Urothelium cell line (cell line): ENCODE measurements at regions not wholly inside any gene's neighbourhood (a gene's known extent, or its start where the extent isn't known, plus 50 kb on each side); places are given as distances from the start of the nearest gene placed in this dataset.

Experiments
- DNase-seq: peaks from one replicate; pipeline ENCODE4 v3.0.0; 2011; ENCODE audit warnings: low spot score, mixed read lengths
- FAIRE-seq: peaks from 2 replicates; lab custom pipeline; 2011; peaks lifted over from hg19 to GRCh38; lab: Jason Lieb, UNC

DNA sequence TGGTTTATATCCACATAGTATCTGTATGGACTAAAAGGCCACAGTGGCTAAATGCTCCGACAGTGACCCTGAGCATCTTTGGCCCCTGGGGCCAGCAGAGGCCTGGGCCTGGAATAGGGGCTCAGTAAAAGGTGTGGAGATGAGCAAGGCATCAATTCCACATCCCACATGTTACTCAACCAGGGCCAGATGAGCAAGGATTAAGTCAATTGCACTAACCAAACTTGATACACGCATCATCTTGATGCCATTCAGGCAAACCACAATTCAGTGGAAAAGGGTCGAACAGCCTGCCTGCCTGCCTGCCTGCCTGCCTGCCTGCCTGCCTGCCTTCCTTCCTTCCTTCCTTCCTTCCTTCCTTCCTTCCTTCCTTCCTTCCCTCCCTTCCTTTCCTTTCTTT is 53.5 kb upstream of the DNAJA2 start:
- FAIRE-seq: no peak
- no peak for DNase-seq

GRCh38 chr16:47026492-47026891 is 53.0 kb upstream of the DNAJA2 start:
- FAIRE-seq: no peak
- no peak for DNase-seq

GRCh38 chr16:47025641-47026040 is 52.2 kb upstream of the DNAJA2 start:
- DNase-seq: no peak
- FAIRE-seq: peak; percentile 87
